ENCODE measurements at regions not wholly inside any gene's neighbourhood (a gene's known extent, or its start where the extent isn't known, plus 50 kb on each side); places are given as distances from the start of the nearest gene placed in this dataset.

- ATAC-seq (ENCODE audit: low read depth) = peak; percentile 32; the same call in 1 of the 2 replicates
- in situ Hi-C loops (cut with MboI; ENCODE audit: low sequenced_read_pairs) = no loop called here
- H2BK5ac ChIP-seq (ENCODE audit: low read depth, low read length, poor library complexity, severe bottlenecking) = no peak overlapping the region
- H2AK9ac ChIP-seq (replicated peaks; ENCODE audit: low read depth, low read length, poor library complexity) = no peak overlapping the region
- H2BK20ac ChIP-seq (ENCODE audit: low read depth, low read length) = no peak overlapping the region
- dilution Hi-C loops (cut with HindIII; ENCODE audit: low sequenced_read_pairs, unreplicated experiment) = no loop called here
- H3K9me1 ChIP-seq (ENCODE audit: insufficient read depth, low read length) = no peaks in the 10 kb centered on the region
- peak; percentile 58 for DNase-seq
- H2AFZ ChIP-seq (replicated peaks; ENCODE audit: low read length, poor library complexity) = no peak overlapping the region
- no peak overlapping the region for H3K4me3 ChIP-seq (ENCODE audit: insufficient read depth, low read depth, low read length)
- no peaks in the 10 kb centered on the region for H3K27me3 ChIP-seq (ENCODE audit: control insufficient read depth, insufficient read depth, low read length)
- H4K20me1 ChIP-seq (ENCODE audit: insufficient read depth, low read length) = no peaks in the 10 kb centered on the region
- no peak overlapping the region for H4K91ac ChIP-seq (ENCODE audit: insufficient read depth, low read depth, low read length)
- no peak overlapping the region for H3K23ac ChIP-seq (ENCODE audit: low read depth, low read length)
- H4K5ac ChIP-seq (ENCODE audit: low read depth, low read length) = no peak overlapping the region
- no peak overlapping the region for H2BK120ac ChIP-seq (ENCODE audit: low read depth, low read length)
- H3K36me3 ChIP-seq (ENCODE audit: control insufficient read depth, insufficient read depth, low read length) = no peaks in the 10 kb centered on the region
- H3K4me2 ChIP-seq (ENCODE audit: low read depth, low read length) = no peak overlapping the region
- H3K79me1 ChIP-seq (ENCODE audit: low read depth in 1 of 2, low read length in 2 of 2) = no peaks in the 10 kb centered on the region
- H3K56ac ChIP-seq (ENCODE audit: extremely low read depth, insufficient read depth, low read length) = no peak overlapping the region
- CTCF ChIA-PET = no interaction called here
- no CpG with 5 or more reads among the region's 3 CpGs for WGBS, 2 experiments (ENCODE audit: extremely low coverage in 2 of 2, insufficient read length in 1 of 2)
- no peak overlapping the region for H4K8ac ChIP-seq (ENCODE audit: low read depth in 2 of 2, low read length in 2 of 2)
- H3K9me3 ChIP-seq (ENCODE audit: control insufficient read depth, insufficient read depth, low read length) = no peaks in the 10 kb centered on the region
- no peak overlapping the region for H3K4ac ChIP-seq (ENCODE audit: low read depth, low read length)
- H3K14ac ChIP-seq (replicated peaks; ENCODE audit: low read depth, low read length) = no peak overlapping the region
- TF ChIP-seq BHLHE40 (IDR thresholded peaks at IDR 0.05; ENCODE audit: low read depth, low read length) (no peak), FOS (IDR thresholded peaks at IDR 0.05; ENCODE audit: low read depth, low read length) (no peak), CEBPB (IDR thresholded peaks at IDR 0.05; ENCODE audit: low read depth, low read length) (peak; percentile 50; the same call in 1 of the 2 replicates)
- TF ChIP-seq, protein P1, sequence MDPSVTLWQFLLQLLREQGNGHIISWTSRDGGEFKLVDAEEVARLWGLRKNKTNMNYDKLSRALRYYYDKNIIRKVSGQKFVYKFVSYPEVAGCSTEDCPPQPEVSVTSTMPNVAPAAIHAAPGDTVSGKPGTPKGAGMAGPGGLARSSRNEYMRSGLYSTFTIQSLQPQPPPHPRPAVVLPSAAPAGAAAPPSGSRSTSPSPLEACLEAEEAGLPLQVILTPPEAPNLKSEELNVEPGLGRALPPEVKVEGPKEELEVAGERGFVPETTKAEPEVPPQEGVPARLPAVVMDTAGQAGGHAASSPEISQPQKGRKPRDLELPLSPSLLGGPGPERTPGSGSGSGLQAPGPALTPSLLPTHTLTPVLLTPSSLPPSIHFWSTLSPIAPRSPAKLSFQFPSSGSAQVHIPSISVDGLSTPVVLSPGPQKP (IDR thresholded peaks at IDR 0.05; ENCODE audit: borderline replicate concordance, low read depth, low read length) = no peak
- H3K27ac ChIP-seq (ENCODE audit: insufficient read depth, low read length) = no peak overlapping the region
- H3K9ac ChIP-seq (ENCODE audit: low read depth, low read length) = no peak overlapping the region
- H2AK5ac ChIP-seq (ENCODE audit: low read depth, low read length) = no peak overlapping the region
- H2BK15ac ChIP-seq (ENCODE audit: low read depth, low read length) = no peak overlapping the region
- intact Hi-C loops (cut with micrococcal nuclease) = no loop called here
- BruUV-seq (replicated peaks) = no TSS peak
- no peaks in the 10 kb centered on the region for H3K4me1 ChIP-seq (ENCODE audit: control insufficient read depth, insufficient read depth, low read length)
- no peak overlapping the region for H3K18ac ChIP-seq (ENCODE audit: low read depth, low read length)
- POLR2A ChIA-PET (ENCODE audit: unreplicated experiment) = no interaction called here
Observed at GRCh38 chr13:63864171-63864902, 2448.7 kb upstream of the PCDH20 start.
